ACHN (cell line): ENCODE measurements at regions not wholly inside any gene's neighbourhood (a gene's known extent, or its start where the extent isn't known, plus 50 kb on each side); places are given as distances from the start of the nearest gene placed in this dataset.

Experiments used
- DNase-seq: peaks from one replicate; pipeline ENCODE4 v3.0.0-alpha.2; 2015
- in situ Hi-C: cut with HindIII; loops from 2 replicates; pipeline ENCODE4 v1.10.0; 2017; ENCODE audit warnings: low sequenced_read_pairs, low pct_ligation_motif_present, low pct_unique_long_range_greater_than_20kb

DNA sequence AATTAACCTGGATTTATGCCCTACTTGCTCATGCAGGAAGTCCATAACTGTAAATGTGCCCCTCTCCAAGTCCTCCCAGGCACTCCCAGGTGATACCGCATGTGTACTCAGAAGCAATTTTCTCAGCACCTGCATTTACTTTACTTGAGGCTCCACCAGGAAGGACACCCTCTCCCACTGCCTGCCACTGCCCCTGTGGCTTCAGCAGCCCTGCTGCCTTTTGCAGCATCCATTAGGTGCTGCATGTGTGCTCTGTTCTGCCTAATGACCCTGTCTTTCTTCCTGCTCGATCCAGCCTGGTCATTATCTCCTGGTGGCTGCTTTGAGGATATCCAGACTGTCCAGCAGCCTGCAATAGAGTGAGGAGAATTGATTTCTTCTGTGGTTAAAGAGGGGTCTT, 107.6 kb upstream of the SEMA6D start:
- in situ Hi-C loops: no loop called here

DNA sequence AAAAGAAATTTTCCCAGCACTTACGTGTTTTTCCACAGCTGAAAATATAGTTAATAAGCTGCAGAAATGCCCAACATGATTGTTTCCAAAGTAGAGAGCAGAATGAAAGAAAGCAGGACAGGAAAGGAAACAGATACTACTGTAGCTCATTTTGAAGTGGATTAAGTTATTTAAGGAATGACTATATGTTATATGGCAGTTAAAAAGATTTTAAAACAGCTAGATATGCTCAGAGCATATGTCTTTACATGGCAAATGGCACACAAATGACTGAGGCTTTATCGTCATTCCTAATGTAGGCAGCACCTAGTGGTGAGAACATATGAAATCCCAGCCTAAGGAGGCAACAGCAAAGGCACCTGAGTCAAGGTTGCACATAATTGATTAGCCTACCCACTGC, 106.6 kb upstream of the SEMA6D start:
- in situ Hi-C loops: no loop called here
- no peak for DNase-seq

More for the DNA sequence above, 107.6 kb upstream of the SEMA6D start:
- no peak for DNase-seq

GRCh38 chr15:47614360-47615011, 102.8 kb upstream of the SEMA6D start:
- in situ Hi-C loops: no loop called here
- DNase-seq: no peak

DNA sequence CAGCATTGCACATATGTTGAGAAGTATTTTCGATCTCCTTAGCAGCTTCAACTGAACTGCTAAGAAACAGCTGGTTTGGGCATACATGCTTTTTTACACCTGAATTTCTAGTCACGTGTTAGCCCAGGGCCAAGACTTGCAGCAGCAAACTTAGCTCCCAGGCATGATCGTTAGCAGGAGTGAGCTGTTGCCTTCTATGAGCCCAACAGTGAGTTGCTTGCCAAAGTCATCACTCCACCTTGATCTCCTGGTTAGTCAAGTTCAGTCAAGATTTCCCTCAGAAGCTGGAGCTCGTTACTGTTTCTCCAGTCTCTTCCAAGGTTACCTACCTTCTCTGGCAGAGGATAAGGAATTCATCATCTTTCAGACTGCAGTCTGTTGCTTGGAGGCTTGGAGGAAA, 100.4 kb upstream of the SEMA6D start:
- no peak for DNase-seq
- in situ Hi-C loops: no loop called here

DNA sequence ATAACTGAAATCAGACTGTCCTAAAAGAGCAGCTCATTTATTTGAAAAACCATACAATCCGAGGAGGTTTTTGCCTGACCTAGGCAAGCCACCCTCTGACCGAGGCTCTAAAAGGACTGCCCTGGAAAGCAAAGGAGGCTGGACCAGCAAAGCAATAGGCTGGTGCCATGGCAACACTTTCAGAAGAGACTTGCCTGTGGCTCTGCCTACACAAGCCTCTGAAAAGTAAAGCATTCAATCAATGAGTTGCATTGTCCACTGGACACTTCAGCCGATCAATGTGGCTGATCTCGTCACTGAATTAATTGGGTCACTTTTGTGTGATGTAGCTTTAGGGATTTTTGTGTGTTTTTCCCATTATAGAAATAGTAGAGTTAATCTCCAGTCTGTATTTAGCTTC, 99.1 kb upstream of the SEMA6D start:
- in situ Hi-C loops: no loop called here
- DNase-seq: no peak

- in situ Hi-C loops: no loop called here
These were observed 96.2 kb upstream of the SEMA6D start for GRCh38 chr15:47620960-47621681.

GRCh38 chr15:47622055-47622454, 95.2 kb upstream of the SEMA6D start:
- in situ Hi-C loops: no loop called here
- DNase-seq: no peak

More at GRCh38 chr15:47620960-47621681, 96.2 kb upstream of the SEMA6D start:
- no peak for DNase-seq

- no peak for DNase-seq
- in situ Hi-C loops: no loop called here
These were observed 92.8 kb upstream of the SEMA6D start for GRCh38 chr15:47624503-47624902.

DNA sequence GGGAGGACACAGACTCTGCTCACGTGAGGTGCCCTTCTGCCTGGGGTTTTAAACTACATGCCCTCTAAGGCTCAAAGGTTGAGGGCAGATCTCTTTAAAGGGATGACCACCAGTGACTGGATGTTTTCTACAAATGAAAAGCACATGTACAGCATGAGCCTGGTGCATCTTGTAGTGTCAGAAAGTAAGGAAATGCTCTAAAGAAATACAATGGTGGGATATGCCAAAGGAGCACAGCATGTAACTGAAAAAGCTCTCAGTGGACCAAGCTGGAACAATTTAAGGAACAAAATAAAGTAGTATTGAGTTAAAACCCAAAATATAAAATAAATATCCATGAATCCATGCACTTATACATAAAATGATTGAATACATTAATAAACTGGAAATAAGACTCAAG, 78.3 kb upstream of the SEMA6D start:
- no peak for DNase-seq
- in situ Hi-C loops: no loop called here

DNA sequence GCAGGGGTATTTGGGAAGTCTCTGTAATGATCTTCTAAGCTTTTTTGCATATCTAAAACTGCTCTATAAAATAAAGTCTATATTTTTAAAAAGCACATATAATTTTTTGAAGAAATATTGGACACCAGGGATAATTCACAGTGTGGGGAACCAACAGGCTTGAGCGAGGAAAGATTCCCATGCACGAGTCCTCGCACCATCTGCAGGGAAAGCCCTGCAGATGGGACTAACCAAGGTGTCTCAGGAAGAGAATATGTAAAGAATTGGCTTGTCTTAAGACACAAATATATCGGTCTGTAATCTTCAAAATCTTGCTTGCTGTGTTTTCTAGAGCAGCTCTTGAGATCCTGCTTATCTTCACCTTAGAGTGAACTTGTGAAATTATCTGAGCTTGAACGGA, 77.2 kb upstream of the SEMA6D start:
- DNase-seq: no peak
- in situ Hi-C loops: no loop called here

DNA sequence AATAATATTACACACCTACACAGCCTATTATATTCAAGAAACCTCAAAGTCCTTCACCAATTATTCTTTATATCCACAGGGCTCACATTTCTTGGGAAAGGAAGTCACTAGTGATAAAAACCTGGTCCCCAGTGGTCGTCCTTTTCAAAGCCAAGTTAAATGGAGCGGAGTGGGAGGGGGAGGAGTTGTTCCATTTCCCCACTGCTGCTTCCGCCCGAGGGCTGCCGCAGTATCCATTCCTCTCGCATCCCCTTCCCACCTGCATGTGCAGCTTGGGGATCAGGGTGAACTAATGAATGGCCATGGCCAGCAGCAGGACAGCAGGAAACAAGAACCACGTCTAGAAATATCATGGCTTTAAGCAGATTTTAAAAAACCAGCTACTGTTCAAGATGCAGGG, 76.4 kb upstream of the SEMA6D start:
- in situ Hi-C loops: no loop called here
- no peak for DNase-seq

GRCh38 chr15:47644722-47645121, 72.6 kb upstream of the SEMA6D start:
- in situ Hi-C loops: no loop called here
- DNase-seq: no peak

- no peak for DNase-seq
- in situ Hi-C loops: no loop called here
These were observed 66.7 kb upstream of the SEMA6D start for GRCh38 chr15:47650564-47650963.

GRCh38 chr15:47652328-47652727, 65.0 kb upstream of the SEMA6D start:
- DNase-seq: no peak

GRCh38 chr15:47652844-47653243, 64.5 kb upstream of the SEMA6D start:
- in situ Hi-C loops: no loop called here
- DNase-seq: no peak

More at GRCh38 chr15:47652328-47652727, 65.0 kb upstream of the SEMA6D start:
- in situ Hi-C loops: no loop called here

DNA sequence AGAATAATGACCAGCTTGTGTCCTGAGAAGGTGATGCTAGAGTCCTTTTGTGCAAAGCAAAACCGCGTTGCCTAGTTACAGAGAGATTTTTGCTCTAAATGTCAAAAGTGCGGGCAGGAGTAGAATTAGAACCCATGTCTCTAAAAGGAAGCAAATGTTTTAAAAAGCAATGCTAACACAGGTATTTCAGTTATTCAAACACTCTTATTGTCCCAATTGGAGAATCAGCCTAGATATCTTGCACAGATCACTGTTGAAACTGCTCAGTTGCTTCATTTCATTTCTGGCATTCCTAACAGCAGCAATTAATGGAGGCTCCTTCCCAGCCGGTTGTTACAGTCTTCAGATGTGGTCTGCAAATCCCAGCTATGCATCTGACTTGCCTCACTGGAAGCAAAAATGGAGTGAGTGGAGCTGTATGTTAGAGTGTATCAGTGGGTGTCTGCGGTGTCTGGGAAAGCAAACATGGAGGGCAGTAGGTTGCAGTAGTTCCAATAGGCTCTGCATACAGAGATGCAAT, 55.6 kb upstream of the SEMA6D start:
- no peak for DNase-seq
- in situ Hi-C loops: no loop called here

DNA sequence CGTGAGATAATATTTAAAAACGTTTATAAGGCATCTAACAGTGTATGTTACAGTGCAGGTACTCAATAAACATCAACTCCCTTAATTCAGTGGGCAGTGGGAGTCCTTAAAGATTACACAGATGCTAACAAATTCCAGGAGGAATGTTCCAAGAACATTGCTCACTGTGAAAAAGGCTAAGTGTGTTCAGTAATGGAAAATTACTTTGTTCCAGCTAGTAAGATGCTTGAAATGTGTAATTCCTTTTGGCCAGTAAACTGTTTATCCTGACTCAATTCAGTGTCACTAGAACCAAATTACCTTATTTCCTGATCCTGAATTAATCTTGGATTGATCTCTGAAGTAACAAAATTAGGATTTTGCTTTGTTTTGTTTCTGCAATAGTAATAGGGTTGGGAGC, 54.2 kb upstream of the SEMA6D start:
- DNase-seq: no peak
- in situ Hi-C loops: no loop called here
